SK-N-SH treated with all-trans-retinoic acid at 6 μM for 48 hours (cell line): ENCODE measurements at regions not wholly inside any gene's neighbourhood (a gene's known extent, or its start where the extent isn't known, plus 50 kb on each side); places are given as distances from the start of the nearest gene placed in this dataset.

Experiments used
- ATAC-seq: fragments of 200-7000 bp; cut with Tn5 transposase; 3 replicates; pipeline ENCODE4 v1.9.1; 2020; ENCODE audit warnings: mild to moderate bottlenecking, moderate library complexity
- ARNTL ChIP-seq: fragments of 450-650 bp; formaldehyde crosslinking; IDR thresholded peaks from 2 replicates; pipeline ENCODE4 v1.5.0; 2020; ENCODE audit warnings: low read depth, mild to moderate bottlenecking, moderate library complexity, borderline replicate concordance
- CSDC2 ChIP-seq: fragments of 250-450 bp; sonication (Bioruptor Pico); IDR thresholded peaks from 2 replicates; pipeline ENCODE4 v1.5.0; 2020; ENCODE audit warnings: mild to moderate bottlenecking, moderate library complexity
- ESRRG ChIP-seq: fragments of 250-450 bp; sonication (Bioruptor Pico); IDR thresholded peaks from 2 replicates; pipeline ENCODE4 v1.6.1; 2021; ENCODE audit warnings: mild to moderate bottlenecking
- GLIS3 ChIP-seq: fragments of 250-450 bp; sonication (Bioruptor Pico); IDR thresholded peaks from 2 replicates; pipeline ENCODE4 v1.5.0; 2020; ENCODE audit warnings: mild to moderate bottlenecking, moderate library complexity
- ISL1 ChIP-seq: fragments of 250-450 bp; sonication (Bioruptor Pico); IDR thresholded peaks from 2 replicates; pipeline ENCODE4 v2.1.2; 2022; ENCODE audit warnings: mild to moderate bottlenecking, moderate library complexity
- OSR1 ChIP-seq: fragments of 250-450 bp; sonication (Bioruptor Pico); IDR thresholded peaks from 2 replicates; pipeline ENCODE4 v1.8.0; 2022; ENCODE audit warnings: moderate library complexity, mild to moderate bottlenecking, inconsistent platforms
- PPARA ChIP-seq: fragments of 250-450 bp; sonication (Bioruptor Pico); IDR thresholded peaks from 2 replicates; pipeline ENCODE4 v1.5.0; 2020; ENCODE audit warnings: mild to moderate bottlenecking, borderline replicate concordance
- SNAI2 ChIP-seq: fragments of 250-450 bp; sonication (Bioruptor Pico); IDR thresholded peaks from 2 replicates; pipeline ENCODE4 v1.5.0; 2020; ENCODE audit warnings: mild to moderate bottlenecking, moderate library complexity
- TCF4 ChIP-seq: fragments of 250-450 bp; sonication (Bioruptor Pico); IDR thresholded peaks from 2 replicates; pipeline ENCODE4 v1.8.0; 2021; ENCODE audit warnings: mild to moderate bottlenecking, moderate library complexity, borderline replicate concordance
- TSHZ2 ChIP-seq: fragments of 250-450 bp; sonication (Bioruptor Pico); IDR thresholded peaks from 2 replicates; pipeline ENCODE4 v1.5.0; 2020; ENCODE audit warnings: mild to moderate bottlenecking, moderate library complexity
- ZC3H10 ChIP-seq: fragments of 250-450 bp; sonication (Bioruptor Pico); IDR thresholded peaks from 2 replicates; pipeline ENCODE4 v1.5.1; 2021; ENCODE audit warnings: mild to moderate bottlenecking, moderate library complexity
- ZFP3 ChIP-seq: fragments of 250-450 bp; sonication (Bioruptor Pico); IDR thresholded peaks from 2 replicates; pipeline ENCODE4 v1.5.0; 2020; ENCODE audit warnings: mild to moderate bottlenecking, moderate library complexity
- ZNF565 ChIP-seq: fragments of 450-650 bp; formaldehyde crosslinking; conservative IDR thresholded peaks from 2 replicates; pipeline ENCODE4 v1.5.0; 2020; ENCODE audit warnings: low read depth, mild to moderate bottlenecking, moderate library complexity
- ZNF8 ChIP-seq: fragments of 450-650 bp; formaldehyde crosslinking; IDR thresholded peaks from 2 replicates; pipeline ENCODE4 v1.5.0; 2020; ENCODE audit warnings: mild to moderate bottlenecking, moderate library complexity
- TF ChIP-seq, protein P1 (sequence below): fragments of 250-450 bp; sonication (Bioruptor Pico); IDR thresholded peaks from 2 replicates; pipeline ENCODE4 v1.5.1; 2021; ENCODE audit warnings: mild to moderate bottlenecking, moderate library complexity
- TF ChIP-seq, protein P2 (sequence below): fragments of 250-450 bp; sonication (Bioruptor Pico); IDR thresholded peaks from 2 replicates; pipeline ENCODE4 v1.8.0; 2021; ENCODE audit warnings: low read depth, mild to moderate bottlenecking, moderate library complexity, borderline replicate concordance
- TF ChIP-seq, protein P3 (sequence below): fragments of 250-450 bp; sonication (Bioruptor Pico); IDR thresholded peaks from 2 replicates; pipeline ENCODE4 v1.8.0; 2020; ENCODE audit warnings: mild to moderate bottlenecking, moderate library complexity, borderline replicate concordance

- TF ChIP-seq GLIS3, result no peak
- no peak for ATAC-seq
Observed at GRCh38 chr4:180103794-180104193, 2139.4 kb upstream of the TENM3 start.

DNA sequence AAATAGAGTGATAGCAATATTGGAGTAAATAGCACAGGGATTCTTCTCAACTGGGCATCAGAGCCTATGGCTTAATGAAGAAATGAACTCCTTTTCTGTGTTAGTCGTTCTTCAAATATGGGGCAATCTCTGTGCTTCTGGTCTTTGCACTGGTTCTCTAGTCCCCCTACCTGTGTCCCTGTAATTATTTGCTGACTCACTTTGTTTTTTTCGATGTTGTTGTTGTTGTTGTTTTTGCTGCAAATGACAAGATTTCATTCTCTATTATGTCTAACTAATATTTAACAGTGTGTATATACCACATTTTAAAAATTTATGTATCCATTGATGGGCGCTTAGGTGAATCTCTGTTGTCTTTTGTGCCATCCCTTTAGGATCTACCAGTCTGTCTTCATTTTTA lies 2137.8 kb upstream of the TENM3 start:
- TF ChIP-seq ARNTL (CRISPR knock-in tag) (no peak), ZNF8 (CRISPR knock-in tag) (no peak), ZNF565 (CRISPR knock-in tag) (no peak)
- TF ChIP-seq, protein P1, sequence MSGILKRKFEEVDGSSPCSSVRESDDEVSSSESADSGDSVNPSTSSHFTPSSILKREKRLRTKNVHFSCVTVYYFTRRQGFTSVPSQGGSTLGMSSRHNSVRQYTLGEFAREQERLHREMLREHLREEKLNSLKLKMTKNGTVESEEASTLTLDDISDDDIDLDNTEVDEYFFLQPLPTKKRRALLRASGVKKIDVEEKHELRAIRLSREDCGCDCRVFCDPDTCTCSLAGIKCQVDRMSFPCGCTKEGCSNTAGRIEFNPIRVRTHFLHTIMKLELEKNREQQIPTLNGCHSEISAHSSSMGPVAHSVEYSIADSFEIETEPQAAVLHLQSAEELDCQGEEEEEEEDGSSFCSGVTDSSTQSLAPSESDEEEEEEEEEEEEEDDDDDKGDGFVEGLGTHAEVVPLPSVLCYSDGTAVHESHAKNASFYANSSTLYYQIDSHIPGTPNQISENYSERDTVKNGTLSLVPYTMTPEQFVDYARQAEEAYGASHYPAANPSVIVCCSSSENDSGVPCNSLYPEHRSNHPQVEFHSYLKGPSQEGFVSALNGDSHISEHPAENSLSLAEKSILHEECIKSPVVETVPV (CRISPR knock-in tag), result no peak
- TF ChIP-seq, protein P2, sequence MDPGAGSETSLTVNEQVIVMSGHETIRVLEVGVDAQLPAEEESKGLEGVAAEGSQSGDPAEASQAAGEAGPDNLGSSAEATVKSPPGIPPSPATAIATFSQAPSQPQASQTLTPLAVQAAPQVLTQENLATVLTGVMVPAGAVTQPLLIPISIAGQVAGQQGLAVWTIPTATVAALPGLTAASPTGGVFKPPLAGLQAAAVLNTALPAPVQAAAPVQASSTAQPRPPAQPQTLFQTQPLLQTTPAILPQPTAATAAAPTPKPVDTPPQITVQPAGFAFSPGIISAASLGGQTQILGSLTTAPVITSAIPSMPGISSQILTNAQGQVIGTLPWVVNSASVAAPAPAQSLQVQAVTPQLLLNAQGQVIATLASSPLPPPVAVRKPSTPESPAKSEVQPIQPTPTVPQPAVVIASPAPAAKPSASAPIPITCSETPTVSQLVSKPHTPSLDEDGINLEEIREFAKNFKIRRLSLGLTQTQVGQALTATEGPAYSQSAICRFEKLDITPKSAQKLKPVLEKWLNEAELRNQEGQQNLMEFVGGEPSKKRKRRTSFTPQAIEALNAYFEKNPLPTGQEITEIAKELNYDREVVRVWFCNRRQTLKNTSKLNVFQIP (CRISPR knock-in tag), result no peak
- no peak for ATAC-seq

GRCh38 chr4:180106122-180106521 lies 2137.1 kb upstream of the TENM3 start:
- no peak for ATAC-seq
- TF ChIP-seq PPARA (CRISPR knock-in tag) (no peak), ZFP3 (CRISPR knock-in tag) (no peak), ISL1 (CRISPR knock-in tag) (no peak), SNAI2 (no peak), ZC3H10 (CRISPR knock-in tag) (no peak), ESRRG (CRISPR knock-in tag) (no peak), TCF4 (CRISPR knock-in tag) (no peak), TSHZ2 (CRISPR knock-in tag) (no peak)
- TF ChIP-seq, protein P3, sequence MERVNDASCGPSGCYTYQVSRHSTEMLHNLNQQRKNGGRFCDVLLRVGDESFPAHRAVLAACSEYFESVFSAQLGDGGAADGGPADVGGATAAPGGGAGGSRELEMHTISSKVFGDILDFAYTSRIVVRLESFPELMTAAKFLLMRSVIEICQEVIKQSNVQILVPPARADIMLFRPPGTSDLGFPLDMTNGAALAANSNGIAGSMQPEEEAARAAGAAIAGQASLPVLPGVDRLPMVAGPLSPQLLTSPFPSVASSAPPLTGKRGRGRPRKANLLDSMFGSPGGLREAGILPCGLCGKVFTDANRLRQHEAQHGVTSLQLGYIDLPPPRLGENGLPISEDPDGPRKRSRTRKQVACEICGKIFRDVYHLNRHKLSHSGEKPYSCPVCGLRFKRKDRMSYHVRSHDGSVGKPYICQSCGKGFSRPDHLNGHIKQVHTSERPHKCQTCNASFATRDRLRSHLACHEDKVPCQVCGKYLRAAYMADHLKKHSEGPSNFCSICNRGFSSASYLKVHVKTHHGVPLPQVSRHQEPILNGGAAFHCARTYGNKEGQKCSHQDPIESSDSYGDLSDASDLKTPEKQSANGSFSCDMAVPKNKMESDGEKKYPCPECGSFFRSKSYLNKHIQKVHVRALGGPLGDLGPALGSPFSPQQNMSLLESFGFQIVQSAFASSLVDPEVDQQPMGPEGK (CRISPR knock-in tag), result no peak

GRCh38 chr4:180106997-180107396 lies 2136.2 kb upstream of the TENM3 start:
- no peak for TF ChIP-seq TSHZ2 (CRISPR knock-in tag)
- no peak for ATAC-seq

GRCh38 chr4:180116840-180117239 lies 2126.4 kb upstream of the TENM3 start:
- TF ChIP-seq CSDC2 (CRISPR knock-in tag) (no peak), ISL1 (CRISPR knock-in tag) (no peak), ZC3H10 (CRISPR knock-in tag) (no peak), ESRRG (CRISPR knock-in tag) (no peak), ZNF565 (CRISPR knock-in tag) (no peak), PPARA (CRISPR knock-in tag) (no peak), ZFP3 (CRISPR knock-in tag) (no peak), OSR1 (no peak), ZNF8 (CRISPR knock-in tag) (no peak)
- TF ChIP-seq, protein P3 (CRISPR knock-in tag), result no peak
- TF ChIP-seq, protein P2 (CRISPR knock-in tag), result no peak
- TF ChIP-seq, protein P1 (CRISPR knock-in tag), result no peak
- ATAC-seq, result no peak
